ENCODE measurements at regions not wholly inside any gene's neighbourhood (a gene's known extent, or its start where the extent isn't known, plus 50 kb on each side); places are given as distances from the start of the nearest gene placed in this dataset.

DNA sequence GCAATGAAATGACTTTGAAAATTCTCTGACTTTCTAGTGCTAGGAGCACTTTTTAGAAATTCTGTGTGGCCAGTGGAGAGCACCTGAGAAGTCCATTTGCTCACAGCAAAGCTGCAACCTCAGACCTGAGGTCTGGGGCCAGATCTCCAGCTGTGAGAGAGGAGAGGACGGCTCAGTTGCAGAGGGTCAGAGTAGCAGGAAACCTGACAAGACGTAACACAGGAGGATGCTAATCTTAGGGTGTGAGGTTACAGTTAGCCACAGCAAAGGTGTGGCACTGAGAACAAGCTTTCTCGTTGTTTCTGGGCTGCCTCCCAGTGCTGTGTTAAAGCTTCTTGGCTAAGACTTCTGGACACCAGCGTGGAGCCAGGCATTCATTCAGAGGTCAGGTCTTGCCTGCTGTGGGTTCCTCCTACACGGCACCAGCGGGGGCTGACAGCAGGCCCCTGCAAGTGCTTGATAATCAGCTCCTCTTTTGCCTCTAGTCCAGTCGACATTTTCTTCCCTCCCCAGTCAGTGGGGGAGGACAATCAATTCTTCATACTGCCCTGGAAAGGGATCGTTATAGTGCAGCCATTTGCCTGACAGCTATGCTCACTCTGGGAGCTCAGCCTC lies 435.4 kb upstream of the DPP6 start:
- TF ChIP-seq YY1 (IDR thresholded peaks at IDR 0.05; ENCODE audit: insufficient read depth, insufficient read length) (no peak), SUZ12 (IDR thresholded peaks at IDR 0.05; ENCODE audit: extremely low read depth, insufficient read depth, insufficient read length) (no peak), ZNF274 (IDR thresholded peaks at IDR 0.05; ENCODE audit: low read depth, low read length) (no peak)

All from NT2/D1 (cell line).